Natural killer cell (primary cell): ENCODE measurements at regions not wholly inside any gene's neighbourhood (a gene's known extent, or its start where the extent isn't known, plus 50 kb on each side); places are given as distances from the start of the nearest gene placed in this dataset.

Source experiments
- ATAC-seq, 3 donors: fragments of 150-1000 bp in 2 of 3; fragments of 200-7000 bp in 1 of 3; cut with Tn5 transposase; 1 replicate in 1 of 3; 2 replicates in 2 of 3; pipeline ENCODE4 v1.10.0; 2021; ENCODE audit warnings: mild to moderate bottlenecking in 2 of 3, moderate library complexity in 2 of 3
- DNase-seq, 2 donors: peaks; one replicate each; pipeline versions ENCODE4 v3.0.0 to v3.0.0-alpha.2; 2013 to 2021; ENCODE audit warnings: mixed read lengths in 1 of 2
- H3K27ac ChIP-seq: one replicate; pipeline ENCODE4 v1.5.1; 2013; ENCODE audit warnings: mild to moderate bottlenecking, low read length
- H3K27me3 ChIP-seq: one replicate; pipeline ENCODE4 v1.6.1; 2013; ENCODE audit warnings: low read length; ENCODE audit not compliant: control insufficient read depth, insufficient read depth
- H3K36me3 ChIP-seq: one replicate; pipeline ENCODE4 v1.6.1; 2013; ENCODE audit warnings: low read length; ENCODE audit not compliant: control insufficient read depth, insufficient read depth
- H3K4me1 ChIP-seq: one replicate; pipeline ENCODE4 v1.6.1; 2013; ENCODE audit warnings: low read length; ENCODE audit not compliant: control insufficient read depth, insufficient read depth
- H3K4me3 ChIP-seq: one replicate; pipeline ENCODE4 v1.5.1; 2013; ENCODE audit warnings: low read length
- H3K9me3 ChIP-seq: one replicate; pipeline ENCODE4 v1.6.1; 2013; ENCODE audit warnings: low read length; ENCODE audit not compliant: control insufficient read depth, insufficient read depth
- H3K27ac Mint-ChIP-seq, 2 donors: one replicate each; pipeline ENCODE4 v1.8.0; 2022; ENCODE audit warnings: mild to moderate bottlenecking in 2 of 2, mixed read lengths in 2 of 2, moderate library complexity in 1 of 2
- H3K27me3 Mint-ChIP-seq, 2 donors: one replicate each; pipeline ENCODE4 v1.8.0; 2022; ENCODE audit warnings: low read depth in 2 of 2, mixed read lengths in 2 of 2
- H3K36me3 Mint-ChIP-seq: one replicate; pipeline ENCODE4 v1.8.0; 2022; ENCODE audit warnings: mixed read lengths
- H3K4me1 Mint-ChIP-seq, 2 donors: one replicate each; pipeline ENCODE4 v1.8.0; 2022; ENCODE audit warnings: mixed read lengths in 2 of 2
- H3K4me3 Mint-ChIP-seq: one replicate; pipeline ENCODE4 v1.8.0; 2022; ENCODE audit warnings: mild to moderate bottlenecking, moderate library complexity, mixed read lengths
- H3K9me3 Mint-ChIP-seq, 2 donors: one replicate each; pipeline ENCODE4 v1.8.0; 2022; ENCODE audit warnings: mixed read lengths in 2 of 2
- whole genome bisulfite sequencing: methylation state at CpG from one replicate; pipeline ENCODE4 v1.1.7; 2013; ENCODE audit warnings: missing lambda C conversion rate; ENCODE audit not compliant: insufficient coverage; 5-methylcytosine and 5-hydroxymethylcytosine counted together
- intact Hi-C: fragments of 100-400 bp; cut with micrococcal nuclease; formaldehyde crosslinking; loops from one replicate; pipeline ENCODE4 v1.14.2; 2022
- TF ChIP-seq, protein P1 (sequence below): fragments of 200-600 bp; IDR thresholded peaks from one replicate; pipeline ENCODE4 v1.8.0; 2022; ENCODE audit warnings: antibody characterized with exemption

DNA sequence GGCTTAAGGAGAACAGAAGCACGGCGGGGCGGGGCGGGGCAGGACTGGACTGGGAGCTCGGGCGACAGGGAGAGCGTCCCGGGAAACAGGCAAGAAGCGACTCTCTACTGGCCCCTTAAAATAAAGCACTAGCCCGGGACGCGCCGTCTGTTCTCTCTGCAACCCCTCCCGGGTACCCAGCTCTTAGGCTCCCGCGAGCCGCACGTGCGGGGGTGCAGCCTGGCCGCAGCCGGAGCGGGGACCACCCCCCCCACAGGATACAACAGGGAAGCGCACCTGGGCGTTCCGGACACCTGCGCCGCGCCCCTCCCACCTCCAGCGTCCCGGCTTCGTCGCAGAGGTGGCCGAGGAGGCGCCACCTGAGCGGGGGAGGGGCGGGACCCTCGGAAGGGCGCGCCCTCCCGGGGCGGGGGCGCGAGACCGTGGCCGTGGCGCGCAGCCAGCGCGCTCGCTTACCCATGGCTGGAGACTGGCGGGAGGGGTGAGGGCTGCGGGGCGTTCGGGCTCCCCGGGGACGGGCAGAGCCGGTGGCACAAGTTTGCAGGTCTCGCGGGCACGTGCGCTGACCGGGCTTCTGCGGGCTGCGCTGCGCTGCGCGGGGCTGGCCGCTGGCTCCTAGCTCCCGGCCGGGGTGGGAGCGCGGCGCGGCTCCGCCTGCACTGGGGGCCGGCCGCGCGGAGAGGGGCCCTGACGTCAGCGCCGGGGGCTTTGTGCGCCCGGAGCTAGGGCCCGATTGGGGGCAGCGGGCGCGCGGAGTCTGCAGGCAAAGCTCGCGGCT lies 91.5 kb downstream of the GEMIN8 start:
- ATAC-seq (peak in 1 of 3 donors; percentile 42), DNase-seq (no peak)
- no peak overlapping the region for H3K27ac Mint-ChIP-seq
- Histone ChIP-seq H3K4me1 (peaks cover 9% of the 10 kb centered on the region), H3K4me3 (peak overlapping the region; percentile 3), H3K36me3 (no peaks in the 10 kb centered on the region), H3K9me3 (no peaks in the 10 kb centered on the region), H3K27me3 (peaks cover 3% of the 10 kb centered on the region), H3K27ac (no peak overlapping the region)
- no peaks in the 10 kb centered on the region for H3K9me3 Mint-ChIP-seq
- peak overlapping the region; percentile 25 for H3K4me3 Mint-ChIP-seq
- H3K36me3 Mint-ChIP-seq, result no peaks in the 10 kb centered on the region
- H3K27me3 Mint-ChIP-seq, result peaks cover 12 to 63% of the 10 kb centered on the region in 2 donors
- under 1% methylated on average over 89 of the region's 91 CpGs for WGBS
- intact Hi-C loops, result no loop called here
- no peaks in the 10 kb centered on the region for H3K4me1 Mint-ChIP-seq
- TF ChIP-seq, protein P1, sequence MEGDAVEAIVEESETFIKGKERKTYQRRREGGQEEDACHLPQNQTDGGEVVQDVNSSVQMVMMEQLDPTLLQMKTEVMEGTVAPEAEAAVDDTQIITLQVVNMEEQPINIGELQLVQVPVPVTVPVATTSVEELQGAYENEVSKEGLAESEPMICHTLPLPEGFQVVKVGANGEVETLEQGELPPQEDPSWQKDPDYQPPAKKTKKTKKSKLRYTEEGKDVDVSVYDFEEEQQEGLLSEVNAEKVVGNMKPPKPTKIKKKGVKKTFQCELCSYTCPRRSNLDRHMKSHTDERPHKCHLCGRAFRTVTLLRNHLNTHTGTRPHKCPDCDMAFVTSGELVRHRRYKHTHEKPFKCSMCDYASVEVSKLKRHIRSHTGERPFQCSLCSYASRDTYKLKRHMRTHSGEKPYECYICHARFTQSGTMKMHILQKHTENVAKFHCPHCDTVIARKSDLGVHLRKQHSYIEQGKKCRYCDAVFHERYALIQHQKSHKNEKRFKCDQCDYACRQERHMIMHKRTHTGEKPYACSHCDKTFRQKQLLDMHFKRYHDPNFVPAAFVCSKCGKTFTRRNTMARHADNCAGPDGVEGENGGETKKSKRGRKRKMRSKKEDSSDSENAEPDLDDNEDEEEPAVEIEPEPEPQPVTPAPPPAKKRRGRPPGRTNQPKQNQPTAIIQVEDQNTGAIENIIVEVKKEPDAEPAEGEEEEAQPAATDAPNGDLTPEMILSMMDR, result no peak

DNA sequence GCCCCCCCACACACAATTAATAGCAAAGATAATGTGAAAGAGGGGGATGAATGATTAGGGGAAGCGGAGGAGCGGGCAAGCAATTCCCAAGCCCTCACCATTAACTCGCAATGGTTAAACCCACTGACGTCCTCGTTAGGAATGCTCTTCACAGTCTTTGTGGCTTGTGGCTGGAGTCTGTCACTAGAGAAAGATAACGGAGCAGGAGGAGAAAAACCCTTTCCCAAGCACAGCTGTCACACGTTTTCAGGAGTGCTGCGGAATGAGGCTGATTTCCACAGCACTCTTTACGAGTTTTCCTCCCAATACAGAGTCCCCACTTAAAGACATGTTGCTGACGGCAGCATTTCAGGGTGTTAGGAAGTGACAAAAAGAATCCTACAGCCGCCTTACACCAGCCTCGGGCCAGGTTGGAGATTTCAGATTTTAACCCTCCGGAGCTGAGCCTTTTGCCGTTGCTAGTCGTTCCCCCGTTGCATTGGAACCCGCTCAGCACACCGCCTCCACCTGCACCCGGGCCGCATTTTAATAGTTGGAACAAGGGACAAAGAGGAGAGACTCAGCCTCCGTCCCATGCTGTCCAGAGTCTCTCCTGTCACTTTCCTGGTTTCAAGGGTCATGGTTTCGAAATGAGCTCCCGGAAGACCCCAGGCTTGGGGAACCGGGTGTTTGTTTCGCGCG lies 92.2 kb downstream of the GEMIN8 start:
- H3K27me3 ChIP-seq, result peaks cover 3% of the 10 kb centered on the region
- H3K27me3 Mint-ChIP-seq, result peaks cover 12 to 64% of the 10 kb centered on the region in 2 donors
- no peak overlapping the region for H3K27ac ChIP-seq
- H3K9me3 ChIP-seq, result no peaks in the 10 kb centered on the region
- ATAC-seq, result no peak
- H3K4me3 ChIP-seq, result peak overlapping the region; percentile 3
- H3K36me3 ChIP-seq, result no peaks in the 10 kb centered on the region
- H3K27ac Mint-ChIP-seq, result no peak overlapping the region
- TF ChIP-seq, protein P1, result no peak
- peak overlapping the region; percentile 25 for H3K4me3 Mint-ChIP-seq
- no peaks in the 10 kb centered on the region for H3K4me1 Mint-ChIP-seq
- DNase-seq, result no peak
- no peaks in the 10 kb centered on the region for H3K9me3 Mint-ChIP-seq
- peaks cover 9% of the 10 kb centered on the region for H3K4me1 ChIP-seq
- intact Hi-C loops, result no loop called here
- no peaks in the 10 kb centered on the region for H3K36me3 Mint-ChIP-seq
- WGBS, result 3% methylated on average over 17 of the region's 27 CpGs

DNA sequence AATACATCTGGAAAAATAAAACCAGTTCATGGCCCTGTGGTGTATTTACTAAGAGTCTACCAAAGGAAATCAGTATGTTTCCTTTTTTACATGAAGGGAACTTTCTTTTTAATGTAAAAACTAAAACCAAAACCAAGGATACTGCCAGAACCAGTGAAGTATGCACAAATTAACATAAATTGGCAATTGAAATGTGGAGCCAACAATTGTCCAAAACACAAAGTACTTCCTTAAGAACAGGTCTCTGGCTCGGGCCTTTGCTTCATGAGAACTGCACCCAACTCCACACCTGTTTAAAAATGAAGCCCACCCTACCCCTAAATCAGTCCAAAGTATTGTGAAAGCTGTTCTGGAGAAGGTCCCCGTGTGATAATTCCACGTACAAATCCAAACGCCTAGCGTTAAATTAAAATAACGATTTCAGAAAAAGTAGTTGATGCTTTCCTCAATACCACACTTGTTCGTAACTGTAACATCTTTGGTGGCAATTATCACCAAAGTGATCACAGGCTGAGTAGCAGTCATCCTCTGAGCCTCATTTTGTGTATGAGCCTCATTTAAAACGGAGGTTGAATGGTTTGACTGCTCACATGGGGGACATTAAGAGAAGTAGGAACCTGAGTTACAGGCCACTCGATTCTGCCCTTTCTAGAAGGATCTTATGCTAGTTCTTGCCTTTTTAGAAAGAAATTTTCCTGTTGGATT lies 93.0 kb downstream of the GEMIN8 start:
- intact Hi-C loops, result no loop called here
- ATAC-seq (no peak), DNase-seq (no peak)
- TF ChIP-seq, protein P1, result no peak
- H3K4me1 ChIP-seq, result peaks cover 9% of the 10 kb centered on the region
- no peaks in the 10 kb centered on the region for H3K9me3 ChIP-seq
- peaks cover 3% of the 10 kb centered on the region for H3K27me3 ChIP-seq
- H3K36me3 ChIP-seq, result no peaks in the 10 kb centered on the region
- Mint-ChIP-seq H3K4me3 (no peak overlapping the region), H3K9me3 (no peaks in the 10 kb centered on the region), H3K4me1 (no peaks in the 10 kb centered on the region), H3K27me3 (peaks cover 17 to 70% of the 10 kb centered on the region in 2 donors), H3K36me3 (no peaks in the 10 kb centered on the region), H3K27ac (no peak overlapping the region)
- WGBS, result 98% methylated on average over 6 of the region's 9 CpGs
- no peak overlapping the region for H3K27ac ChIP-seq
- H3K4me3 ChIP-seq, result no peak overlapping the region
